ENCODE measurements at regions not wholly inside any gene's neighbourhood (a gene's known extent, or its start where the extent isn't known, plus 50 kb on each side); places are given as distances from the start of the nearest gene placed in this dataset.

GRCh38 chr3:88677298-88677697 lies 430.1 kb upstream of the EPHA3 start (continued):
- no peak for TF ChIP-seq BCLAF1 (IDR thresholded peaks at IDR 0.05)
- TF ChIP-seq BACH1 (IDR thresholded peaks at IDR 0.05; ENCODE audit: borderline replicate concordance), result no peak
- TF ChIP-seq IRF3 (IDR thresholded peaks at IDR 0.05), result no peak

- no peak overlapping the region for H3K4me2 ChIP-seq (ENCODE audit: control insufficient read depth, insufficient read depth)
- no peak overlapping the region for H3K27ac ChIP-seq (ENCODE audit: control insufficient read depth, insufficient read depth)
- H3K9me3 ChIP-seq (replicated peaks; ENCODE audit: control insufficient read depth, insufficient read depth, low read length), result no peaks in the 10 kb centered on the region
- no peaks in the 10 kb centered on the region for H3K27me3 ChIP-seq (replicated peaks in 1 of 2; ENCODE audit: control insufficient read depth in 2 of 2, insufficient read depth in 2 of 2, low read length in 1 of 2)
- SMC1A ChIA-PET (ENCODE audit: uncharacterized antibody, unreplicated experiment), result no interaction called here
- H3K4me3 ChIP-seq, result no peak overlapping the region
- intact Hi-C loops (cut with micrococcal nuclease; ENCODE audit: unreplicated experiment) (no loop called here), in situ Hi-C loops (cut with MboI) (no loop called here)
- H4K20me1 ChIP-seq (ENCODE audit: control insufficient read depth, insufficient read depth), result no peaks in the 10 kb centered on the region
- POLR2A ChIA-PET, result no interaction called here
- no peak for DNase-seq (ENCODE audit: low read depth, low spot score)
- H3K36me3 ChIP-seq (ENCODE audit: control insufficient read depth in 2 of 2, insufficient read depth in 2 of 2, low read length in 1 of 2), result no peaks in the 10 kb centered on the region
- WGBS (ENCODE audit: insufficient coverage, insufficient replicate concordance, low lambda C conversion rate, missing lambda C conversion rate), result 21% methylated on average over 3 of the region's 3 CpGs
- no peaks in the 10 kb centered on the region for H3K4me1 ChIP-seq (ENCODE audit: control insufficient read depth, insufficient read depth, low read length)
- no peak overlapping the region for H3K9ac ChIP-seq (ENCODE audit: control insufficient read depth, insufficient read depth, low read length)
- H3K79me2 ChIP-seq (ENCODE audit: control insufficient read depth, insufficient read depth, low read length), result no peaks in the 10 kb centered on the region
- RAD21 ChIA-PET (ENCODE audit: unreplicated experiment), result no interaction called here
- BruUV-seq (replicated peaks), result no TSS peak
- no peak for FAIRE-seq
- CTCF ChIA-PET, result interaction anchor here (0.7 kb wide), 1 partner anchor 9 kb away, joined by 3 read pairs; no protein-coding TSS in a partner anchor
- ATAC-seq, result no peak
- H2AFZ ChIP-seq (ENCODE audit: control insufficient read depth, low read depth, low read length), result no peak overlapping the region
- TF ChIP-seq CHD1 (IDR thresholded peaks at IDR 0.05; ENCODE audit: low read depth, low read length) (no peak), ZNF622 (IDR thresholded peaks at IDR 0.05) (no peak), ZBTB4 (CRISPR knock-in tag; IDR thresholded peaks at IDR 0.05) (no peak), SIN3A (IDR thresholded peaks at IDR 0.05; ENCODE audit: low read depth, low read length) (no peak), MEF2A (IDR thresholded peaks at IDR 0.05; ENCODE audit: insufficient read depth, low read depth, low read length) (no peak), TCF7 (IDR thresholded peaks at IDR 0.05; ENCODE audit: borderline replicate concordance) (no peak), HDAC2 (IDR thresholded peaks at IDR 0.05) (no peak), ATF7 (IDR thresholded peaks at IDR 0.05; ENCODE audit: low read depth) (no peak), RCOR1 (conservative IDR thresholded peaks at IDR 0.05; ENCODE audit: low read depth, low read length) (no peak), YBX1 (IDR thresholded peaks at IDR 0.05) (no peak), CHD4 (IDR thresholded peaks at IDR 0.05) (no peak), KLF5 (IDR thresholded peaks at IDR 0.05; ENCODE audit: partially characterized antibody) (no peak), RBBP5 (conservative IDR thresholded peaks at IDR 0.05) (no peak), SMARCA5 (IDR thresholded peaks at IDR 0.05) (no peak), ZBTB33 (IDR thresholded peaks at IDR 0.05) (no peak)
Measured at GRCh38 chr3:88678747-88679146, 428.7 kb upstream of the EPHA3 start.

Data from GM12878 (cell line).